22Rv1 (cell line): ENCODE measurements at regions not wholly inside any gene's neighbourhood (a gene's known extent, or its start where the extent isn't known, plus 50 kb on each side); places are given as distances from the start of the nearest gene placed in this dataset.

Experiments
- ZFX ChIP-seq: fragments of 450-650 bp; IDR thresholded peaks from 2 replicates; pipeline ENCODE4 v1.6.1; 2017; ENCODE audit warnings: antibody characterized with exemption, borderline replicate concordance
- TF ChIP-seq, protein P1 (sequence below): fragments of 450-650 bp; IDR thresholded peaks from 2 replicates; pipeline ENCODE4 v1.5.1; 2017; ENCODE audit warnings: mild to moderate bottlenecking

DNA sequence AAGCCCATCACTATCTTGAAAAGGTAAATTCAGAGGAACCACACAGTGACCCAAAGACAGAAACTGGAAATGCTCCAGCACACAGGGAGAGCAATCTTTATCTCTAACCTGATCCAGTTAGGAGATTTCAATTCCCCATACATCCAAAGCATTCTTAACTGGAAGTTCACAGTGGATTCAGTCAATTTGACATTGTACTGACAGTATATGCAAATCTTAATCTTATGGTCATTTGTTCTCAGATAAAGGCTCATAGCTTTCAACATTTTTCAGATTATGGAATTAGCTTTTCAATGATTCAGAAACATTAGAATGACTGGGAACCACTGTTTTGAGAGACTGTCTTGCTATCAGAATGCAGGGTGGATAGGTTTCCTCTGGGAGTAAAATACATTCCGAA, 1455.6 kb downstream of the OLFM4 start:
- TF ChIP-seq, protein P1, sequence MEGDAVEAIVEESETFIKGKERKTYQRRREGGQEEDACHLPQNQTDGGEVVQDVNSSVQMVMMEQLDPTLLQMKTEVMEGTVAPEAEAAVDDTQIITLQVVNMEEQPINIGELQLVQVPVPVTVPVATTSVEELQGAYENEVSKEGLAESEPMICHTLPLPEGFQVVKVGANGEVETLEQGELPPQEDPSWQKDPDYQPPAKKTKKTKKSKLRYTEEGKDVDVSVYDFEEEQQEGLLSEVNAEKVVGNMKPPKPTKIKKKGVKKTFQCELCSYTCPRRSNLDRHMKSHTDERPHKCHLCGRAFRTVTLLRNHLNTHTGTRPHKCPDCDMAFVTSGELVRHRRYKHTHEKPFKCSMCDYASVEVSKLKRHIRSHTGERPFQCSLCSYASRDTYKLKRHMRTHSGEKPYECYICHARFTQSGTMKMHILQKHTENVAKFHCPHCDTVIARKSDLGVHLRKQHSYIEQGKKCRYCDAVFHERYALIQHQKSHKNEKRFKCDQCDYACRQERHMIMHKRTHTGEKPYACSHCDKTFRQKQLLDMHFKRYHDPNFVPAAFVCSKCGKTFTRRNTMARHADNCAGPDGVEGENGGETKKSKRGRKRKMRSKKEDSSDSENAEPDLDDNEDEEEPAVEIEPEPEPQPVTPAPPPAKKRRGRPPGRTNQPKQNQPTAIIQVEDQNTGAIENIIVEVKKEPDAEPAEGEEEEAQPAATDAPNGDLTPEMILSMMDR, result no peak
- TF ChIP-seq ZFX, result no peak
